Stimulated activated naive B cell treated with anti-CD40 and anti-IgM and Interleukin-4, amounts not matched to agents 10 μg/mL and 1 μg/mL and 100 μg/mL, for 72 hours (primary cell): ENCODE measurements at regions not wholly inside any gene's neighbourhood (a gene's known extent, or its start where the extent isn't known, plus 50 kb on each side); places are given as distances from the start of the nearest gene placed in this dataset.

ENCODE experiments used
- ATAC-seq, 2 donors: fragments of 150-1000 bp; cut with Tn5 transposase; replicated peaks; 2 replicates each; pipeline ENCODE4 v1.10.0; 2021; ENCODE audit warnings: moderate library complexity in 1 of 2
- DNase-seq: peaks from one replicate; pipeline ENCODE4 v3.0.0; 2021
- H3K27ac Mint-ChIP-seq: one replicate; pipeline ENCODE4 v1.8.0; 2022; ENCODE audit warnings: mild to moderate bottlenecking, mixed read lengths
- H3K27me3 Mint-ChIP-seq, 2 donors: one replicate each; pipeline ENCODE4 v1.8.0; 2022; ENCODE audit warnings: mixed read lengths in 2 of 2
- H3K36me3 Mint-ChIP-seq, 2 donors: one replicate each; pipeline ENCODE4 v1.8.0; 2022; ENCODE audit warnings: mixed read lengths in 2 of 2, mild to moderate bottlenecking in 1 of 2
- H3K4me1 Mint-ChIP-seq, 2 donors: one replicate each; pipeline ENCODE4 v1.8.0; 2022; ENCODE audit warnings: mixed read lengths in 2 of 2, mild to moderate bottlenecking in 1 of 2
- H3K4me3 Mint-ChIP-seq, 2 donors: one replicate each; pipeline ENCODE4 v1.8.0; 2022; ENCODE audit warnings: mild to moderate bottlenecking in 2 of 2, mixed read lengths in 2 of 2, moderate library complexity in 1 of 2
- H3K9me3 Mint-ChIP-seq, 2 donors: one replicate each; pipeline ENCODE4 v1.8.0; 2022; ENCODE audit warnings: mixed read lengths in 2 of 2, mild to moderate bottlenecking in 1 of 2

GRCh38 chr3:148335612-148336011, 362.1 kb upstream of the AGTR1 start:
- DNase-seq = no peak
- ATAC-seq = no peak
- no peaks in the 10 kb centered on the region for H3K4me1 Mint-ChIP-seq
- H3K27me3 Mint-ChIP-seq = no peaks in the 10 kb centered on the region
- no peak overlapping the region for H3K4me3 Mint-ChIP-seq
- no peaks in the 10 kb centered on the region for H3K36me3 Mint-ChIP-seq
- peaks cover 9 to 12% of the 10 kb centered on the region in 2 donors for H3K9me3 Mint-ChIP-seq
- no peak overlapping the region for H3K27ac Mint-ChIP-seq

- no peak for DNase-seq
- Mint-ChIP-seq H3K27ac (no peak overlapping the region), H3K27me3 (no peaks in the 10 kb centered on the region), H3K9me3 (peaks cover under 1 to 6% of the 10 kb centered on the region in 2 donors), H3K4me3 (no peak overlapping the region), H3K36me3 (no peaks in the 10 kb centered on the region), H3K4me1 (no peaks in the 10 kb centered on the region)
- ATAC-seq = no peak
These were observed 354.3 kb upstream of the AGTR1 start for GRCh38 chr3:148343416-148343815.

- H3K27me3 Mint-ChIP-seq = no peaks in the 10 kb centered on the region
- ATAC-seq (no peak), DNase-seq (no peak)
- no peaks in the 10 kb centered on the region for H3K36me3 Mint-ChIP-seq
- no peak overlapping the region for H3K4me3 Mint-ChIP-seq
- H3K4me1 Mint-ChIP-seq = no peaks in the 10 kb centered on the region
- peaks cover 0 to 4% of the 10 kb centered on the region in 2 donors for H3K9me3 Mint-ChIP-seq
- no peak overlapping the region for H3K27ac Mint-ChIP-seq
These were observed 353.2 kb upstream of the AGTR1 start for GRCh38 chr3:148344521-148344920.

GRCh38 chr3:148360051-148360450, 337.7 kb upstream of the AGTR1 start:
- Mint-ChIP-seq H3K36me3 (no peaks in the 10 kb centered on the region), H3K27ac (no peak overlapping the region), H3K4me1 (no peaks in the 10 kb centered on the region), H3K4me3 (no peak overlapping the region), H3K27me3 (no peaks in the 10 kb centered on the region), H3K9me3 (no peaks in the 10 kb centered on the region)
- DNase-seq (no peak), ATAC-seq (no peak)

- H3K9me3 Mint-ChIP-seq = no peaks in the 10 kb centered on the region
- no peaks in the 10 kb centered on the region for H3K36me3 Mint-ChIP-seq
- ATAC-seq (no peak), DNase-seq (no peak)
- H3K27me3 Mint-ChIP-seq = no peaks in the 10 kb centered on the region
- H3K27ac Mint-ChIP-seq = no peak overlapping the region
- H3K4me1 Mint-ChIP-seq = no peaks in the 10 kb centered on the region
- H3K4me3 Mint-ChIP-seq = no peak overlapping the region
These were observed 330.8 kb upstream of the AGTR1 start for GRCh38 chr3:148366743-148367410.

- no peak overlapping the region for H3K27ac Mint-ChIP-seq
- DNase-seq (no peak), ATAC-seq (no peak)
- H3K4me3 Mint-ChIP-seq = no peak overlapping the region
- H3K4me1 Mint-ChIP-seq = no peaks in the 10 kb centered on the region
- no peaks in the 10 kb centered on the region for H3K9me3 Mint-ChIP-seq
- H3K27me3 Mint-ChIP-seq = no peaks in the 10 kb centered on the region
- H3K36me3 Mint-ChIP-seq = no peaks in the 10 kb centered on the region
These were observed 329.9 kb upstream of the AGTR1 start for GRCh38 chr3:148367756-148368155.

GRCh38 chr3:148369381-148369780, 328.3 kb upstream of the AGTR1 start:
- H3K4me3 Mint-ChIP-seq = no peak overlapping the region
- ATAC-seq (no peak), DNase-seq (no peak)
- no peaks in the 10 kb centered on the region for H3K9me3 Mint-ChIP-seq
- H3K36me3 Mint-ChIP-seq = no peaks in the 10 kb centered on the region
- H3K27me3 Mint-ChIP-seq = no peaks in the 10 kb centered on the region
- H3K4me1 Mint-ChIP-seq = no peaks in the 10 kb centered on the region
- H3K27ac Mint-ChIP-seq = no peak overlapping the region

GRCh38 chr3:148372206-148372875, 325.4 kb upstream of the AGTR1 start:
- Mint-ChIP-seq H3K4me1 (no peaks in the 10 kb centered on the region), H3K27me3 (no peaks in the 10 kb centered on the region), H3K9me3 (no peaks in the 10 kb centered on the region), H3K36me3 (no peaks in the 10 kb centered on the region), H3K27ac (no peak overlapping the region), H3K4me3 (no peak overlapping the region)
- ATAC-seq (no peak), DNase-seq (no peak)

- Mint-ChIP-seq H3K36me3 (no peaks in the 10 kb centered on the region), H3K4me1 (no peaks in the 10 kb centered on the region), H3K9me3 (no peaks in the 10 kb centered on the region), H3K4me3 (no peak overlapping the region), H3K27ac (no peak overlapping the region), H3K27me3 (no peaks in the 10 kb centered on the region)
- ATAC-seq (no peak), DNase-seq (no peak)
These were observed 323.7 kb upstream of the AGTR1 start for GRCh38 chr3:148373961-148374360.

GRCh38 chr3:148379763-148380382, 317.8 kb upstream of the AGTR1 start:
- no peak for DNase-seq
- H3K27ac Mint-ChIP-seq = no peak overlapping the region
- peaks cover 0 to 4% of the 10 kb centered on the region in 2 donors for H3K9me3 Mint-ChIP-seq
- H3K36me3 Mint-ChIP-seq = no peaks in the 10 kb centered on the region
- no peaks in the 10 kb centered on the region for H3K4me1 Mint-ChIP-seq
- no peaks in the 10 kb centered on the region for H3K27me3 Mint-ChIP-seq
- H3K4me3 Mint-ChIP-seq = no peak overlapping the region
- no peak for ATAC-seq

GRCh38 chr3:148381051-148381450, 316.7 kb upstream of the AGTR1 start:
- H3K4me3 Mint-ChIP-seq = no peak overlapping the region
- no peaks in the 10 kb centered on the region for H3K4me1 Mint-ChIP-seq
- DNase-seq = no peak
- no peak for ATAC-seq
- H3K27me3 Mint-ChIP-seq = no peaks in the 10 kb centered on the region
- H3K36me3 Mint-ChIP-seq = no peaks in the 10 kb centered on the region
- H3K27ac Mint-ChIP-seq = no peak overlapping the region
- H3K9me3 Mint-ChIP-seq = peaks cover 0 to 4% of the 10 kb centered on the region in 2 donors

- no peak overlapping the region for H3K27ac Mint-ChIP-seq
- ATAC-seq = no peak
- H3K4me3 Mint-ChIP-seq = no peak overlapping the region
- no peaks in the 10 kb centered on the region for H3K4me1 Mint-ChIP-seq
- DNase-seq = no peak
- no peaks in the 10 kb centered on the region for H3K36me3 Mint-ChIP-seq
- peaks cover 0 to 5% of the 10 kb centered on the region in 2 donors for H3K9me3 Mint-ChIP-seq
- no peaks in the 10 kb centered on the region for H3K27me3 Mint-ChIP-seq
These were observed 307.8 kb upstream of the AGTR1 start for GRCh38 chr3:148389916-148390315.

GRCh38 chr3:148395821-148396220, 301.9 kb upstream of the AGTR1 start:
- H3K4me1 Mint-ChIP-seq = no peaks in the 10 kb centered on the region
- H3K27me3 Mint-ChIP-seq = no peaks in the 10 kb centered on the region
- no peaks in the 10 kb centered on the region for H3K9me3 Mint-ChIP-seq
- H3K36me3 Mint-ChIP-seq = no peaks in the 10 kb centered on the region
- ATAC-seq = no peak
- H3K4me3 Mint-ChIP-seq = no peak overlapping the region
- no peak for DNase-seq
- no peak overlapping the region for H3K27ac Mint-ChIP-seq

- Mint-ChIP-seq H3K36me3 (no peaks in the 10 kb centered on the region), H3K27ac (no peak overlapping the region), H3K9me3 (no peaks in the 10 kb centered on the region), H3K4me3 (no peak overlapping the region), H3K4me1 (no peaks in the 10 kb centered on the region), H3K27me3 (no peaks in the 10 kb centered on the region)
- DNase-seq = no peak
- no peak for ATAC-seq
These were observed 296.9 kb upstream of the AGTR1 start for GRCh38 chr3:148400754-148401153.

GRCh38 chr3:148408667-148409066, 289.0 kb upstream of the AGTR1 start:
- H3K4me3 Mint-ChIP-seq = no peak overlapping the region
- ATAC-seq = no peak
- no peak overlapping the region for H3K27ac Mint-ChIP-seq
- no peaks in the 10 kb centered on the region for H3K27me3 Mint-ChIP-seq
- no peaks in the 10 kb centered on the region for H3K4me1 Mint-ChIP-seq
- H3K9me3 Mint-ChIP-seq = peaks cover 15 to 16% of the 10 kb centered on the region in 2 donors
- no peak for DNase-seq
- no peaks in the 10 kb centered on the region for H3K36me3 Mint-ChIP-seq
